GM06990 (cell line): ENCODE measurements at regions not wholly inside any gene's neighbourhood (a gene's known extent, or its start where the extent isn't known, plus 50 kb on each side); places are given as distances from the start of the nearest gene placed in this dataset.

Experiments
- DNase-seq: peaks from one replicate; pipeline ENCODE4 v3.0.0-alpha.2; 2011; ENCODE audit not compliant: insufficient read length; ENCODE audit errors: extremely low read depth
- H3K27me3 ChIP-seq: replicated peaks from 2 replicates; pipeline ENCODE4 v1.6.0; 2011; ENCODE audit warnings: low read length; ENCODE audit not compliant: control insufficient read depth, insufficient read depth
- H3K36me3 ChIP-seq: 2 replicates; pipeline ENCODE4 v1.5.1; 2011; ENCODE audit warnings: low read length; ENCODE audit not compliant: control insufficient read depth, insufficient read depth
- H3K4me3 ChIP-seq: replicated peaks from 2 replicates; pipeline ENCODE4 v1.5.1; 2011; ENCODE audit warnings: low read depth, mild to moderate bottlenecking, control low read depth, low read length
- CTCF ChIP-seq: IDR thresholded peaks from 2 replicates; pipeline ENCODE4 v1.5.1; 2011; ENCODE audit warnings: low read length, control low read depth, mild to moderate bottlenecking, inconsistent platforms; ENCODE audit not compliant: insufficient read depth, poor library complexity, severe bottlenecking

DNA sequence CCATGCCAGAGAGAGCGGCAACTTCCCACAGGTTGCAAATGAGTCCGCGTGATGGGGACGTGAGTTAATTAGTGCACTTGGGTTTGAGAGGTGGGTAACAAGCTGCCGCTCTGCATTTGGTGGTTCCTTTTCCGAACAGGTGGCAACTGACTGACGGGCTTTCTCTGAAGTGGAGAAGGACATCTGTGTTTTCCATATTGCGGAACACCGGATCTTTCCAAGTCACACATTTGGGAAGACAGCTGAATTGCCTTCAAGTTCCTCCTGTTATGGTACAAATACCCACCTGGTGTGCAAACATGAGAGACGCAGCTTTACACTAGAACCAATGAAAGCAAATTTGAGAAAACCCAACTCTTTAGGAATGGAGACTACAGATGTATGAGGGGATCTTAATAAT is 451.3 kb upstream of the ZFHX3 start:
- no peaks in the 10 kb centered on the region for H3K36me3 ChIP-seq
- DNase-seq, result no peak
- no peaks in the 10 kb centered on the region for H3K27me3 ChIP-seq
- no peak overlapping the region for H3K4me3 ChIP-seq
- no peak for TF ChIP-seq CTCF

DNA sequence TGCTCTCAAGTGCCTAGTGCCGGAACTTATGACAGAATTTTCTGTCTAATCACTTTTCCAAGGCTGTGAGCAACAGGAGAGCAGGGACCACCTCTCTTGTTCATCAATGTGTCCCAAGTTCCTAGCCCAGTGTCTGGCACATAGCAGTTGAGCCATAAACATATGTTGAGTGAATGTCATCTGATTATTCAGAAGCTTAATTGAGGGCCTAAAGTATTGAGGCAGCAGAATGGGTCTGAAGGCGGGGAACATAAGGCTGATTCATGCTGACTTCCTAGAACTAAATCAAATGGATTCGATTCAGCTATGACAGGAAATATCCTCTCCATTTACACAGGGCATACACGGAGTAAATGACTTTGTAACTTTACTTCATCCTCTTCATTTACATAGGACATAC is 438.0 kb upstream of the ZFHX3 start:
- H3K4me3 ChIP-seq, result no peak overlapping the region
- H3K27me3 ChIP-seq, result no peaks in the 10 kb centered on the region; the same call in 1 of the 2 replicates
- DNase-seq, result no peak
- TF ChIP-seq CTCF, result no peak
- H3K36me3 ChIP-seq, result no peaks in the 10 kb centered on the region

GRCh38 chr16:73483934-73484711 is 436.2 kb upstream of the ZFHX3 start:
- DNase-seq, result no peak

GRCh38 chr16:73483076-73483791 is 435.3 kb upstream of the ZFHX3 start:
- H3K36me3 ChIP-seq, result no peaks in the 10 kb centered on the region
- H3K4me3 ChIP-seq, result no peak overlapping the region
- H3K27me3 ChIP-seq, result no peaks in the 10 kb centered on the region; the same call in 1 of the 2 replicates
- DNase-seq, result no peak
- no peak for TF ChIP-seq CTCF

More at GRCh38 chr16:73483934-73484711, 436.2 kb upstream of the ZFHX3 start:
- H3K36me3 ChIP-seq, result no peaks in the 10 kb centered on the region
- H3K27me3 ChIP-seq, result no peaks in the 10 kb centered on the region; the same call in 1 of the 2 replicates
- no peak for TF ChIP-seq CTCF
- H3K4me3 ChIP-seq, result no peak overlapping the region

- Histone ChIP-seq H3K36me3 (no peaks in the 10 kb centered on the region), H3K4me3 (no peak overlapping the region), H3K27me3 (no peaks in the 10 kb centered on the region; the same call in 1 of the 2 replicates)
- TF ChIP-seq CTCF, result no peak
- DNase-seq, result no peak
Observed at GRCh38 chr16:73482310-73482709, 434.4 kb upstream of the ZFHX3 start.
